Colonic mucosa (tissue), 4 donors: ENCODE measurements at regions not wholly inside any gene's neighbourhood (a gene's known extent, or its start where the extent isn't known, plus 50 kb on each side); places are given as distances from the start of the nearest gene placed in this dataset.

Source experiments
- DNase-seq: peaks from one replicate; pipeline ENCODE4 v3.0.0-alpha.2; 2020
- H3K27ac ChIP-seq: fragments of 200-600 bp; one replicate; pipeline ENCODE4 v1.8.0; 2021
- H3K27me3 ChIP-seq: fragments of 200-600 bp; one replicate; pipeline ENCODE4 v1.8.0; 2021
- H3K36me3 ChIP-seq: fragments of 200-600 bp; one replicate; pipeline ENCODE4 v1.8.0; 2021
- H3K4me1 ChIP-seq: fragments of 200-600 bp; one replicate; pipeline ENCODE4 v1.8.0; 2021; ENCODE audit warnings: mild to moderate bottlenecking
- H3K4me3 ChIP-seq: fragments of 200-600 bp; one replicate; pipeline ENCODE4 v1.8.0; 2021
- H3K9ac ChIP-seq, 2 donors: one replicate each; pipeline ENCODE4 v1.7.0; 2013; ENCODE audit warnings: control low read depth in 2 of 2, low read depth in 2 of 2, low read length in 2 of 2
- H3K9me3 ChIP-seq: fragments of 200-600 bp; one replicate; pipeline ENCODE4 v1.8.0; 2021
- CTCF ChIP-seq: fragments of 200-600 bp; IDR thresholded peaks from one replicate; pipeline ENCODE4 v1.8.0; 2022; ENCODE audit warnings: antibody characterized with exemption, mild to moderate bottlenecking
- intact Hi-C: fragments of 100-400 bp; cut with DNase I; formaldehyde crosslinking; loops from one replicate; pipeline ENCODE4 v1.14.1; 2022
- donor health status: healthy.
- donor health status: DM: no; HTN: no; CAD: no.
- donor health status: DM: no; HTN: no; CAD: no.

- Histone ChIP-seq H3K9ac (no peak overlapping the region), H3K9me3 (no peaks in the 10 kb centered on the region), H3K27ac (no peak overlapping the region), H3K4me1 (no peaks in the 10 kb centered on the region), H3K27me3 (no peaks in the 10 kb centered on the region), H3K4me3 (no peak overlapping the region), H3K36me3 (no peaks in the 10 kb centered on the region)
- intact Hi-C loops: no loop called here
- DNase-seq: no peak
- TF ChIP-seq CTCF: no peak
Observed at GRCh38 chr7:120054376-120055100, 218.4 kb upstream of the KCND2 start.

- Histone ChIP-seq H3K36me3 (no peaks in the 10 kb centered on the region), H3K9me3 (no peaks in the 10 kb centered on the region), H3K27me3 (no peaks in the 10 kb centered on the region), H3K4me3 (no peak overlapping the region), H3K27ac (no peak overlapping the region), H3K4me1 (no peaks in the 10 kb centered on the region), H3K9ac (no peak overlapping the region)
- intact Hi-C loops: no loop called here
- DNase-seq: no peak
- no peak for TF ChIP-seq CTCF
Observed at GRCh38 chr7:120055300-120055699, 217.7 kb upstream of the KCND2 start.

- intact Hi-C loops: no loop called here
- TF ChIP-seq CTCF: no peak
- no peak overlapping the region for H3K4me3 ChIP-seq
Observed at GRCh38 chr7:120056227-120056626, 216.7 kb upstream of the KCND2 start.

GRCh38 chr7:120059641-120060040, 213.3 kb upstream of the KCND2 start:
- Histone ChIP-seq H3K27me3 (no peaks in the 10 kb centered on the region), H3K4me3 (no peak overlapping the region), H3K9ac (no peak overlapping the region), H3K4me1 (no peaks in the 10 kb centered on the region), H3K27ac (no peak overlapping the region), H3K9me3 (no peaks in the 10 kb centered on the region), H3K36me3 (no peaks in the 10 kb centered on the region)
- no peak for DNase-seq
- intact Hi-C loops: no loop called here
- TF ChIP-seq CTCF: no peak

More at GRCh38 chr7:120056227-120056626, 216.7 kb upstream of the KCND2 start:
- Histone ChIP-seq H3K9ac (no peak overlapping the region), H3K36me3 (no peaks in the 10 kb centered on the region), H3K4me1 (no peaks in the 10 kb centered on the region), H3K27me3 (no peaks in the 10 kb centered on the region), H3K9me3 (no peaks in the 10 kb centered on the region), H3K27ac (no peak overlapping the region)
- no peak for DNase-seq

GRCh38 chr7:120060281-120060680, 212.7 kb upstream of the KCND2 start:
- no peak overlapping the region for H3K9ac ChIP-seq
- no peaks in the 10 kb centered on the region for H3K27me3 ChIP-seq
- intact Hi-C loops: no loop called here
- H3K4me1 ChIP-seq: no peaks in the 10 kb centered on the region
- no peak overlapping the region for H3K4me3 ChIP-seq
- no peak for TF ChIP-seq CTCF
- H3K36me3 ChIP-seq: no peaks in the 10 kb centered on the region
- no peak for DNase-seq
- no peak overlapping the region for H3K27ac ChIP-seq
- no peaks in the 10 kb centered on the region for H3K9me3 ChIP-seq
